Right lobe of liver (tissue), 6 donors: ENCODE measurements at regions not wholly inside any gene's neighbourhood (a gene's known extent, or its start where the extent isn't known, plus 50 kb on each side); places are given as distances from the start of the nearest gene placed in this dataset.
A peak's percentile ranks its signal among the peaks of the same experiment; 100 is the strongest.
"Not testable (repeated sequence)": the region's sequence is repeated elsewhere in the genome, so short reads cannot be mapped to it uniquely, and the experiment has no call there.

ENCODE experiments used
- ATAC-seq, 4 donors: fragments of 200-7000 bp; cut with Tn5 transposase; one replicate each; pipeline ENCODE4 v1.9.1; 2020; ENCODE audit warnings: mild to moderate bottlenecking in 4 of 4, moderate library complexity in 4 of 4
- DNase-seq, 3 donors: peaks; one replicate each; pipeline ENCODE4 v3.0.0-alpha.2; 2020
- H3K27ac ChIP-seq, 3 donors: fragments of 200-600 bp; one replicate each; pipeline ENCODE4 v1.8.0; 2022
- H3K27me3 ChIP-seq, 2 donors: fragments of 200-600 bp; one replicate each; pipeline ENCODE4 v1.8.0; 2022
- H3K36me3 ChIP-seq, 4 donors: fragments of 200-600 bp; sonication (generic) in 1 of 4; one replicate each; pipeline versions ENCODE4 v1.5.1 to v1.8.0; 2017 to 2022; ENCODE audit warnings: control low read depth in 1 of 4
- H3K4me1 ChIP-seq, 4 donors: fragments of 200-600 bp; sonication (generic) in 1 of 4; one replicate each; pipeline versions ENCODE4 v1.5.1 to v1.8.0; 2017 to 2022; ENCODE audit warnings: control low read depth in 1 of 4
- H3K4me3 ChIP-seq, 3 donors: fragments of 200-600 bp; one replicate each; pipeline ENCODE4 v1.8.0; 2022
- H3K9me3 ChIP-seq, 4 donors: fragments of 200-600 bp; sonication (generic) in 1 of 4; one replicate each; pipeline versions ENCODE4 v1.5.1 to v1.8.0; 2017 to 2022; ENCODE audit warnings: control low read depth in 1 of 4
- POLR2A ChIP-seq: fragments of 450-650 bp; IDR thresholded peaks from one replicate; pipeline ENCODE4 v1.6.1; 2017; ENCODE audit warnings: antibody characterized with exemption, mild to moderate bottlenecking
- WGBS: methylation state at CpG from one replicate; pipeline ENCODE4 v1.1.6; 2018; ENCODE audit warnings: low coverage, low lambda C conversion rate; ENCODE audit not compliant: insufficient coverage; ENCODE audit errors: missing lambda C conversion rate; 5-methylcytosine and 5-hydroxymethylcytosine counted together
- intact Hi-C, 2 donors: fragments of 100-400 bp; cut with DNase I; formaldehyde crosslinking; loops; one replicate each; pipeline versions ENCODE4 v1.11.2 to v1.14.1; 2022
- TF ChIP-seq, protein P1 (sequence below), 4 donors: fragments of 200-600 bp in 3 of 4; fragments of 450-650 bp in 1 of 4; IDR thresholded peaks; one replicate each; pipeline versions ENCODE4 v1.5.1 to v1.8.0; 2016 to 2022; ENCODE audit warnings: antibody characterized with exemption in 4 of 4, mild to moderate bottlenecking in 2 of 4
- donor health status: DM: no; HTN: yes; CAD: no.
- donor health status: DM: no; HTN: no; CAD: no.
- donor health status: DM: no; HTN: no; CAD: no.
- donor health status: DM: no; HTN: yes; CAD: no.
- donor health status: DM: no; HTN: yes; CAD: no.

- no peak for TF ChIP-seq POLR2A
- TF ChIP-seq, protein P1, sequence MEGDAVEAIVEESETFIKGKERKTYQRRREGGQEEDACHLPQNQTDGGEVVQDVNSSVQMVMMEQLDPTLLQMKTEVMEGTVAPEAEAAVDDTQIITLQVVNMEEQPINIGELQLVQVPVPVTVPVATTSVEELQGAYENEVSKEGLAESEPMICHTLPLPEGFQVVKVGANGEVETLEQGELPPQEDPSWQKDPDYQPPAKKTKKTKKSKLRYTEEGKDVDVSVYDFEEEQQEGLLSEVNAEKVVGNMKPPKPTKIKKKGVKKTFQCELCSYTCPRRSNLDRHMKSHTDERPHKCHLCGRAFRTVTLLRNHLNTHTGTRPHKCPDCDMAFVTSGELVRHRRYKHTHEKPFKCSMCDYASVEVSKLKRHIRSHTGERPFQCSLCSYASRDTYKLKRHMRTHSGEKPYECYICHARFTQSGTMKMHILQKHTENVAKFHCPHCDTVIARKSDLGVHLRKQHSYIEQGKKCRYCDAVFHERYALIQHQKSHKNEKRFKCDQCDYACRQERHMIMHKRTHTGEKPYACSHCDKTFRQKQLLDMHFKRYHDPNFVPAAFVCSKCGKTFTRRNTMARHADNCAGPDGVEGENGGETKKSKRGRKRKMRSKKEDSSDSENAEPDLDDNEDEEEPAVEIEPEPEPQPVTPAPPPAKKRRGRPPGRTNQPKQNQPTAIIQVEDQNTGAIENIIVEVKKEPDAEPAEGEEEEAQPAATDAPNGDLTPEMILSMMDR (IDR thresholded peaks at IDR 0.05) = no peak
- no peak overlapping the region for H3K27ac ChIP-seq
- H3K36me3 ChIP-seq = no peaks in the 10 kb centered on the region
- peak; percentile 18 to 54 (median 46) for ATAC-seq
- peak in 1 of 3 donors; percentile 26 for DNase-seq
- H3K9me3 ChIP-seq = no peaks in the 10 kb centered on the region
- WGBS = 57% methylated on average over 1 of the region's 2 CpGs
- no peak overlapping the region for H3K4me3 ChIP-seq
- H3K4me1 ChIP-seq = peaks cover 0 to 8% (median 4%) of the 10 kb centered on the region in 4 donors
- no peaks in the 10 kb centered on the region for H3K27me3 ChIP-seq
- intact Hi-C loops = no loop called here
Observed at GRCh38 chr12:46983393-46983793, 96.0 kb upstream of the PCED1B start.

DNA sequence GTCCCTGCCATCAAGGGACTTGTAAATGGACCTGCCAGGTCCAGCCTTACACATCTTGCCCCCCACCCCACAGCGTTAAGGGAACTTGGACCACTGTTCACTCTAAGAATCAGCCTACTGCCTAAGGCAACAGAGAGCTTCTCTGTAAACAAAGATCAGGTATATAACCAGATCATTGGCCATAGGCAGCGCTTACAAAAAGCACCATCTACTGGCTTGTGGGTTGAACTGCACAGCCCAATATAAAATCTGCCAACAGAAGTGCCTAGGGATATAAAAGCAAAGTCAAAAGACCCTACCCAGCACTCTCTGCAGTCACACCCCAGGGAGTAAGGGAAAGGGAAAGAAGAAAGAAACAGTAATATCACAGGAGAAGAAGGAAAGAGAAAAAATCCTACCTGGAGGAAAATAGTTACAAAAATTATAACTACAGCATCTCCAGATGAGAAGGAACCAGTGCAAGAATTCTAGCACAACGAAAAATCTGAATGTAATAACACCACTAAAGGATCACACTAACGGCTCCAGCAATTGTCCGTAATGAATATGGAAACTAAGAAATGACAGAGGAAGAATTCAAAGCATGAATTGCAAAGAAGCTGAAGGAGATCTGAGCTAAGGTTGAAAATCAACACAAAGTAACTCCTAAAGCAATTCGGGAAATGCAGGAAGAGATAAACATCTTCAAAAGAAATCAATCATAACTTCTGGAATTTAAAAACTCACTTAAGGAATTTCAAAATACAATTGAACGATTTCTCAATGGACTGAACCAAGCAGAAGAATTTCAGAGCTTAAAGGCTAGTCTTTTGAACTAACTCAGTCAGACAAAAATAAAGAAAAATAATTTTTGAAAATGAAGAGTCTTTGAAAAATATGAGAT lies 95.2 kb upstream of the PCED1B start:
- no peaks in the 10 kb centered on the region for H3K36me3 ChIP-seq
- H3K4me1 ChIP-seq = peaks cover 0 to 8% (median 4%) of the 10 kb centered on the region in 4 donors
- 24% methylated on average over 7 of the region's 7 CpGs for WGBS
- intact Hi-C loops = no loop called here
- peak; percentile 99 for ATAC-seq
- H3K9me3 ChIP-seq = no peaks in the 10 kb centered on the region
- no peak overlapping the region for H3K27ac ChIP-seq
- H3K27me3 ChIP-seq = no peaks in the 10 kb centered on the region
- peak in 2 of 3 donors; percentile 28 to 60 for DNase-seq
- TF ChIP-seq, protein P1 (IDR thresholded peaks at IDR 0.05) = peak; percentile 80 to 89 (median 85)
- TF ChIP-seq POLR2A = no peak
- no peak overlapping the region for H3K4me3 ChIP-seq

DNA sequence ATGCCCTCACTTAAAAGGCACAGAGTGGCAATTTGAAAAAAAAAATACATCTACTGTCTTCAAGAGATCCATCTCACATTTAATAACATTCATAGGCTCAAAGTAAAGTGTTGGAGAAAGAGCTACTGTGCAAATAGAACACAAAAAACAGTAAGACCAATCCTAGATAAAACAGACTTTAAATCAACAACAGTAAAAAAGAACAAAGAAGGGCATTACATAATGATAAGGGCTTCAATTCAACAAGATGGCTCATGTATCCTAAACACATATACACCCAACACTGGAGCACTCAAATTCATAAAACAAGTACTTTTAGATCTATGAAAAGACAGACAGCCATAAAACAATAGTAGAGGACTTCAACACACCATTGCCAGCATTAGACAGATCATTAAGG lies 93.6 kb upstream of the PCED1B start:
- Histone ChIP-seq H3K4me3 (no peak overlapping the region), H3K4me1 (peaks cover 0 to 8% (median 4%) of the 10 kb centered on the region in 4 donors), H3K27me3 (no peaks in the 10 kb centered on the region), H3K9me3 (no peaks in the 10 kb centered on the region), H3K27ac (no peak overlapping the region), H3K36me3 (no peaks in the 10 kb centered on the region)
- no peak for DNase-seq
- intact Hi-C loops = no loop called here
- ATAC-seq = no peak
- no peak for TF ChIP-seq POLR2A

GRCh38 chr12:46988122-46988521 lies 91.3 kb upstream of the PCED1B start:
- H3K4me3 ChIP-seq, DNase-seq, H3K4me1 ChIP-seq, ATAC-seq, intact Hi-C loops, H3K27ac ChIP-seq, H3K36me3 ChIP-seq, H3K9me3 ChIP-seq, H3K27me3 ChIP-seq: not testable (repeated sequence)
- WGBS = 50% methylated on average over 1 of the region's 1 CpG

DNA sequence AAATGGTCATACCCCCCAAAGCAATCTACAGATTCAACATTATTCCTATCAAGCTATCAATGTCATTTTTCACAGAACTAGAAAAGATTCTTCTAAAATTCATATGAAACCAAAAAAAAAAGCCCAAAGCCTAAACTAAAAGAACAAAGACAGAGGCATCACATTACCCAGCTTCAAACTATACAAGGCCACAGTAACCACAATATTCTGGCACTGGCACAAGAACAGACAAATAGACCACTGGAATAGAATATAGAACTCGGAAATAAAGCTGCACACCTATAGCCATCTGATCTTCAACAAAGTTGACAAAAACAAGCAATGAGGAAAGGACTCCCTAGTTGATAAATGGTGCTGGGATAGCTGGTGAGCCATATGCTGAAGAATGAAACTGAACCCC lies 89.2 kb upstream of the PCED1B start:
- Histone ChIP-seq H3K27ac (no peak overlapping the region), H3K9me3 (no peaks in the 10 kb centered on the region), H3K36me3 (no peaks in the 10 kb centered on the region), H3K27me3 (no peaks in the 10 kb centered on the region), H3K4me3 (no peak overlapping the region), H3K4me1 (no peaks in the 10 kb centered on the region)
- no peak for TF ChIP-seq POLR2A
- TF ChIP-seq, protein P1 (IDR thresholded peaks at IDR 0.05) = no peak
- DNase-seq = no peak
- ATAC-seq = no peak
- WGBS = 80% methylated on average over 1 of the region's 1 CpG
- intact Hi-C loops = no loop called here

GRCh38 chr12:46992051-46992450 lies 87.4 kb upstream of the PCED1B start:
- ATAC-seq, intact Hi-C loops: not testable (repeated sequence)
- WGBS = 80% methylated on average over 1 of the region's 6 CpGs

More at GRCh38 chr12:46992051-46992450, 87.4 kb upstream of the PCED1B start:
- not testable (repeated sequence) for H3K4me1 ChIP-seq, DNase-seq, H3K4me3 ChIP-seq, H3K9me3 ChIP-seq, H3K36me3 ChIP-seq, H3K27ac ChIP-seq, H3K27me3 ChIP-seq
